Karpas-422 (cell line): ENCODE measurements at regions not wholly inside any gene's neighbourhood (a gene's known extent, or its start where the extent isn't known, plus 50 kb on each side); places are given as distances from the start of the nearest gene placed in this dataset.

Source experiments
- DNase-seq: peaks from one replicate; pipeline ENCODE4 v3.0.0-alpha.2; 2015
- H2AFZ ChIP-seq: fragments of 200-600 bp; sonication (generic); 2 replicates; pipeline ENCODE4 v1.6.1; 2014; ENCODE audit warnings: antibody characterized with exemption, low read length, mixed read lengths
- H3K27ac ChIP-seq: fragments of 200-600 bp; sonication (generic); 2 replicates; pipeline ENCODE4 v1.5.1; 2014; ENCODE audit warnings: mild to moderate bottlenecking, low read length, moderate library complexity
- H3K27me3 ChIP-seq: fragments of 200-600 bp; sonication (generic); 2 replicates; pipeline ENCODE4 v1.6.1; 2014; ENCODE audit warnings: low read length, mixed read lengths
- H3K36me3 ChIP-seq: fragments of 200-600 bp; sonication (generic); 2 replicates; pipeline ENCODE4 v1.6.1; 2014; ENCODE audit warnings: low read length, mixed read lengths; ENCODE audit not compliant: insufficient read depth
- H3K4me1 ChIP-seq: fragments of 200-600 bp; sonication (generic); 2 replicates; pipeline ENCODE4 v1.6.1; 2014; ENCODE audit warnings: mild to moderate bottlenecking, low read length, mixed read lengths
- H3K4me2 ChIP-seq: fragments of 200-600 bp; sonication (generic); 2 replicates; pipeline ENCODE4 v1.6.1; 2014; ENCODE audit warnings: low read length, low read depth, mild to moderate bottlenecking; ENCODE audit not compliant: poor library complexity, severe bottlenecking
- H3K4me3 ChIP-seq: fragments of 200-600 bp; sonication (generic); 2 replicates; pipeline ENCODE4 v1.5.1; 2014; ENCODE audit warnings: mild to moderate bottlenecking, antibody characterized with exemption, low read length, mixed read lengths
- H3K79me2 ChIP-seq: fragments of 200-600 bp; sonication (generic); 2 replicates; pipeline ENCODE4 v1.6.1; 2014; ENCODE audit warnings: mild to moderate bottlenecking, low read length, mixed read lengths
- H3K9ac ChIP-seq: fragments of 200-600 bp; sonication (generic); 2 replicates; pipeline ENCODE4 v1.6.0; 2014; ENCODE audit warnings: low read length
- H3K9me2 ChIP-seq: fragments of 200-600 bp; sonication (generic), shearing (Covaris generic); replicated peaks from 2 replicates; pipeline ENCODE4 v1.6.0; 2014; ENCODE audit warnings: mild to moderate bottlenecking, low read length, moderate library complexity; ENCODE audit not compliant: insufficient read depth
- H3K9me3 ChIP-seq: fragments of 300-700, 200-600 bp; sonication (generic); 2 replicates; pipeline ENCODE4 v1.6.1; 2014; ENCODE audit warnings: low read length, mixed read lengths
- H4K20me1 ChIP-seq: fragments of 200-600 bp; sonication (generic); 2 replicates; pipeline ENCODE4 v1.6.1; 2014; ENCODE audit warnings: mild to moderate bottlenecking, antibody characterized with exemption, low read length, low read depth; ENCODE audit not compliant: insufficient read depth

DNA sequence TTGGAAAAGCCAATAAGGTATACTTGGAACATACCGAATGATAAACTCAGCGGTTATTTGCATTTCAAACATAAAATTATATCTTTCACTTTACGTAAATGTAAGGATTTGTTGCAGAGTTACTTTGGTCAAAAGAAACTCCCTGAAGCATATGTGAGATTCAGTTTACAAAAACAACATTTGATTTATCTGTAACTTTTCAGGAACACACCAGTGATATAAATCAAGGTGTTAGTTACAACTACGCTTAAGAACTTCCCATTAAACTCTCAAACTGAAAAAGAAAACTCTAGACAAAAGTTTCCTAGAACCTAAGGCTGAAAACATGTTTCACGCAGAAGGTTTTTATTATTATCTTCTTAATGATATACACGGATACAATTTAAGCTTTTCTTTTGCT is 110.6 kb upstream of the MEIS1 start:
- Histone ChIP-seq H3K4me2 (no peak overlapping the region), H3K9me2 (no peaks in the 10 kb centered on the region), H4K20me1 (no peaks in the 10 kb centered on the region), H2AFZ (no peak overlapping the region), H3K79me2 (no peaks in the 10 kb centered on the region), H3K27me3 (0 out of 2 replicates have a peak, but pooled peaks cover 2% of the 10 kb centered on the region), H3K9ac (no peak overlapping the region), H3K9me3 (no peaks in the 10 kb centered on the region), H3K36me3 (no peaks in the 10 kb centered on the region), H3K4me1 (no peaks in the 10 kb centered on the region), H3K4me3 (no peak overlapping the region), H3K27ac (no peak overlapping the region)
- DNase-seq = no peak

GRCh38 chr2:66323406-66323805 is 111.5 kb upstream of the MEIS1 start:
- 0 out of 2 replicates have a peak, but pooled peaks cover 2% of the 10 kb centered on the region for H3K27me3 ChIP-seq
- no peak overlapping the region for H3K4me2 ChIP-seq
- no peaks in the 10 kb centered on the region for H3K36me3 ChIP-seq
- no peak overlapping the region for H3K27ac ChIP-seq
- H2AFZ ChIP-seq = no peak overlapping the region
- H3K9me2 ChIP-seq = no peaks in the 10 kb centered on the region
- no peaks in the 10 kb centered on the region for H3K79me2 ChIP-seq
- no peak for DNase-seq
- no peaks in the 10 kb centered on the region for H3K4me1 ChIP-seq
- H3K9ac ChIP-seq = no peak overlapping the region
- no peaks in the 10 kb centered on the region for H4K20me1 ChIP-seq
- H3K4me3 ChIP-seq = no peak overlapping the region
- no peaks in the 10 kb centered on the region for H3K9me3 ChIP-seq

- Histone ChIP-seq H3K4me1 (no peaks in the 10 kb centered on the region), H3K27ac (no peak overlapping the region), H3K79me2 (no peaks in the 10 kb centered on the region), H3K9me2 (no peaks in the 10 kb centered on the region), H2AFZ (no peak overlapping the region), H3K4me2 (no peak overlapping the region), H3K27me3 (0 out of 2 replicates have a peak, but pooled peaks cover 2% of the 10 kb centered on the region), H3K4me3 (no peak overlapping the region), H3K9me3 (no peaks in the 10 kb centered on the region), H3K9ac (no peak overlapping the region), H4K20me1 (no peaks in the 10 kb centered on the region), H3K36me3 (no peaks in the 10 kb centered on the region)
- DNase-seq = no peak
These were observed 112.2 kb upstream of the MEIS1 start for GRCh38 chr2:66322506-66323260.

DNA sequence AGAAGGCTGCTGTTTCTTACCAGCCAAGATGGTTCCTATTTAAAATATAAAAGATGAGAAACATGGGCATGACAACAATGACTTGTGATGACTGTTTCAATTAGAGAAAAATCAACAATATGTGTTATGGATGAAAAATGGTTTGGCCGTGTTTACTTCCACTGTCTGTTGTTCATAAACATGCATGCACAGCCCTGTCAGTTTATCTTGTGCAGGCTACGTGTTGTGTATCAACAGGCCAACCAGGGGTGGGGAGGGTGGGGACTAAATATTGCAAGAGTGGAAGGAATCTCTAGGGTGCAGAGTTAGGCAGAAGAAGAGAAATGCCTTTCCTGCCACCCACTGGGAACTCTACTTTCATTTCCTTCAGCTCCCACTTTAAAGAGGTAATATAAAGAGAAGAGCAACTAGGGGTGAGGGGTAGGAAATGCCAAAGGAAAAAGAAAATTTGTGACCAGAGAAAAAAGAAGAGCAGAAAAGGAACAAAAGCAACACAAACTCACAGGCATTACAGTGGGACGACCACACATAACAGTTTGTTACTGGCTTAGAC is 116.8 kb upstream of the MEIS1 start:
- Histone ChIP-seq H3K9ac (no peak overlapping the region), H3K4me1 (no peaks in the 10 kb centered on the region), H3K9me3 (no peaks in the 10 kb centered on the region), H4K20me1 (no peaks in the 10 kb centered on the region), H3K4me2 (no peak overlapping the region), H3K79me2 (no peaks in the 10 kb centered on the region), H3K36me3 (no peaks in the 10 kb centered on the region), H3K27me3 (no peaks in the 10 kb centered on the region), H3K9me2 (no peaks in the 10 kb centered on the region), H2AFZ (no peak overlapping the region), H3K27ac (no peak overlapping the region), H3K4me3 (no peak overlapping the region)
- DNase-seq = no peak

DNA sequence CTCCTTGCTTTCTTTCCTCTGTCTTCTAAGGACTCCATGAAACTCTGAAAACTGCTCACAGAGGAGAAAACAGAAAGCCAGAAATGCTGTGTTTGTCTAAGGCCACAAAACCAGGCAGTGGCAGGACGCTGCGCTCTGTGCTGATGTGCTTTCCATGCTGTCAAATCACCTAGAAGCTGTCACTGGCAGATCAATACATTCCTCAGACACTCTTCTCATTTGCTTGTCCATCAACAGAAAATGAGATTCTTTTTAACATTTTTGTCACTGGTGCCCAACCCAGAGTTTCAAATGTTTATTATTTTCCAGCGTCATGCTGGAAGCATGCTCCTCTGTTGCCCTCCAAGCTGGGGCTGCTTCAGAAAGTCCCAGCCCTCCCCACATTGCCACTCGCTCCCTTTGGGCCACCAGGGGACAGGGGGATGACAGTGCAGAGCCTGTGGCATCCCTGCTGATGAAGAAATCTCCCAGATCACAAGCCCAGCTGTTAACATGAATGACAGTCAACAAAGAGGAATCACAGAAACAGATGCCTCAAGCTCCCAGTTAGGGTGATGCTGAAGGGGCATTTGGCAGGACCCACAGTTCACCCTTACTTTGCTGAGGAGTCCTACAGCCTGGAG is 117.5 kb upstream of the MEIS1 start:
- H3K36me3 ChIP-seq = no peaks in the 10 kb centered on the region
- no peak overlapping the region for H3K9ac ChIP-seq
- no peak overlapping the region for H3K27ac ChIP-seq
- H3K27me3 ChIP-seq = no peaks in the 10 kb centered on the region
- no peak for DNase-seq
- H3K79me2 ChIP-seq = no peaks in the 10 kb centered on the region
- H3K4me3 ChIP-seq = no peak overlapping the region
- no peak overlapping the region for H2AFZ ChIP-seq
- no peaks in the 10 kb centered on the region for H3K9me3 ChIP-seq
- no peaks in the 10 kb centered on the region for H4K20me1 ChIP-seq
- H3K4me2 ChIP-seq = no peak overlapping the region
- H3K9me2 ChIP-seq = no peaks in the 10 kb centered on the region
- no peaks in the 10 kb centered on the region for H3K4me1 ChIP-seq

- no peak overlapping the region for H3K4me3 ChIP-seq
- DNase-seq = no peak
These were observed 128.4 kb upstream of the MEIS1 start for GRCh38 chr2:66306483-66306882.

DNA sequence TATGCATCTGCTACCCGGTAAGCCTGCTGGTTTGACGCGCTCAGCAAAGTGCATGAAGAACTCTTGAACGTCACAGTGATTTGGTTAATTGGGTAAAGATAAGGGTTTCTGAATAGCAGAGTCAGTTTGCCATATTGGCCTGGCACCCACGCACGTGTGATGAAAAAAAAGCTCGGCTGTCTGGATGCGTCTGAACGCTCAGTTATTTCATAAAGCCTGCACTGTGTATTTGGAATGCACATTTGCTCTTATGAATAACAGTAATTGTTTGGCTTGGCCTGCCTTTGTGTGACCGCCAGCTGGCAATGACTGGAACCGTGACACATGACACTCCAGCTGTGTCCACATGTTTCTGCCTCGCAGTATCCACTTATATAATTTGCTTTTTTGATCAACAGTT is 129.2 kb upstream of the MEIS1 start:
- Histone ChIP-seq H3K36me3 (no peaks in the 10 kb centered on the region), H3K4me2 (no peak overlapping the region), H3K4me3 (no peak overlapping the region), H2AFZ (no peak overlapping the region), H3K9ac (no peak overlapping the region), H3K9me3 (no peaks in the 10 kb centered on the region), H3K27ac (no peak overlapping the region), H3K27me3 (no peaks in the 10 kb centered on the region), H3K4me1 (no peaks in the 10 kb centered on the region), H3K79me2 (no peaks in the 10 kb centered on the region), H4K20me1 (no peaks in the 10 kb centered on the region), H3K9me2 (no peaks in the 10 kb centered on the region)
- DNase-seq = no peak

More at GRCh38 chr2:66306483-66306882, 128.4 kb upstream of the MEIS1 start:
- H3K9me3 ChIP-seq = no peaks in the 10 kb centered on the region
- H2AFZ ChIP-seq = no peak overlapping the region
- H3K79me2 ChIP-seq = no peaks in the 10 kb centered on the region
- no peaks in the 10 kb centered on the region for H3K4me1 ChIP-seq
- no peak overlapping the region for H3K9ac ChIP-seq
- H3K27ac ChIP-seq = no peak overlapping the region
- H3K9me2 ChIP-seq = no peaks in the 10 kb centered on the region
- no peaks in the 10 kb centered on the region for H3K36me3 ChIP-seq
- no peaks in the 10 kb centered on the region for H4K20me1 ChIP-seq
- H3K4me2 ChIP-seq = no peak overlapping the region
- H3K27me3 ChIP-seq = no peaks in the 10 kb centered on the region

GRCh38 chr2:66303471-66303870 is 131.5 kb upstream of the MEIS1 start:
- Histone ChIP-seq H4K20me1 (no peaks in the 10 kb centered on the region), H3K79me2 (no peaks in the 10 kb centered on the region), H3K27ac (no peak overlapping the region), H3K9ac (no peak overlapping the region), H3K4me2 (no peak overlapping the region), H3K36me3 (no peaks in the 10 kb centered on the region), H3K9me3 (no peaks in the 10 kb centered on the region), H3K9me2 (no peaks in the 10 kb centered on the region), H2AFZ (no peak overlapping the region), H3K4me3 (no peak overlapping the region), H3K27me3 (no peaks in the 10 kb centered on the region), H3K4me1 (no peaks in the 10 kb centered on the region)
- DNase-seq = no peak
